ENCODE measurements at regions not wholly inside any gene's neighbourhood (a gene's known extent, or its start where the extent isn't known, plus 50 kb on each side); places are given as distances from the start of the nearest gene placed in this dataset.

DNA sequence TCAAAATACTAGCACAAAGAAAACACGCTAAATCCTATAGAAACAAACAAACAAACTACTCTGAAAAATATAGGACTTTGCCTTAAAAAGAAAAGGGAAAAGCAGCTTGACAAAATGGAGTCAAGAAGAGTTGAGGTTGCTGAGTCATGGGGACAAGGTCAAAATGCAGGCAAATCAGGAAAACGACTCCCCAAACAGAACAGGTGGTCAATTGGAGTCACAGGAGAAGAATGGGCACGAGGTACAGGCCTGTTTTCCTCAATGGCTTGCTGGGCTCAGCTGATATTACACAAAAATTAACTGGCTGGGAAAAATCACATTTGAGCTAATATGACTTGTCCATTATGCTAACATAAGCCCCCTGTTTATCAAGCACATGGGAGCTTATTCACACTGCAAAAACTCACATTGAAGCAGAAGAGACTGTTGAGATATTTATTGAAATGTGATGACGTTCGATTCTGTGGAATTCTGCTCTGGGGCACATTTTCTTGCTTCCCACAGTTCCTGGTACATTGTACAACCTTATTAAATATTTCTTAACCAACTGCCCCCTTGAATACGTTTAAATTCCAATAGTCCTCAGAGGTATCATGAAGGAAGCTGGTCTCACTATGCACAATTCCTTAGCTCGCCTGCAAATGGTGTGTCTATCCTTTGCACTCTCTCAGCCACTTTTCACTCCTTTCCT, 1622.1 kb downstream of the STIM2 start:
- TF ChIP-seq, protein P1, sequence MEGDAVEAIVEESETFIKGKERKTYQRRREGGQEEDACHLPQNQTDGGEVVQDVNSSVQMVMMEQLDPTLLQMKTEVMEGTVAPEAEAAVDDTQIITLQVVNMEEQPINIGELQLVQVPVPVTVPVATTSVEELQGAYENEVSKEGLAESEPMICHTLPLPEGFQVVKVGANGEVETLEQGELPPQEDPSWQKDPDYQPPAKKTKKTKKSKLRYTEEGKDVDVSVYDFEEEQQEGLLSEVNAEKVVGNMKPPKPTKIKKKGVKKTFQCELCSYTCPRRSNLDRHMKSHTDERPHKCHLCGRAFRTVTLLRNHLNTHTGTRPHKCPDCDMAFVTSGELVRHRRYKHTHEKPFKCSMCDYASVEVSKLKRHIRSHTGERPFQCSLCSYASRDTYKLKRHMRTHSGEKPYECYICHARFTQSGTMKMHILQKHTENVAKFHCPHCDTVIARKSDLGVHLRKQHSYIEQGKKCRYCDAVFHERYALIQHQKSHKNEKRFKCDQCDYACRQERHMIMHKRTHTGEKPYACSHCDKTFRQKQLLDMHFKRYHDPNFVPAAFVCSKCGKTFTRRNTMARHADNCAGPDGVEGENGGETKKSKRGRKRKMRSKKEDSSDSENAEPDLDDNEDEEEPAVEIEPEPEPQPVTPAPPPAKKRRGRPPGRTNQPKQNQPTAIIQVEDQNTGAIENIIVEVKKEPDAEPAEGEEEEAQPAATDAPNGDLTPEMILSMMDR (IDR thresholded peaks at IDR 0.05) = no peak
- TF ChIP-seq POLR2A (IDR thresholded peaks at IDR 0.05) = no peak
